Upper lobe of left lung (tissue), 6 donors: ENCODE measurements at regions not wholly inside any gene's neighbourhood (a gene's known extent, or its start where the extent isn't known, plus 50 kb on each side); places are given as distances from the start of the nearest gene placed in this dataset.

Experiments used
- ATAC-seq, 2 donors: fragments of 200-7000 bp; cut with Tn5 transposase; one replicate each; pipeline ENCODE4 v1.9.1; 2022; ENCODE audit warnings: mild to moderate bottlenecking in 2 of 2, moderate library complexity in 2 of 2; ENCODE audit not compliant: low FRiP score in 2 of 2
- DNase-seq, 2 donors: peaks; one replicate each; pipeline ENCODE4 v3.0.0-alpha.2; 2019 to 2020
- H3K27ac ChIP-seq, 4 donors: fragments of 200-600 bp; sonication (generic); one replicate each; pipeline ENCODE4 v1.5.1; 2016 to 2019
- H3K27me3 ChIP-seq, 4 donors: fragments of 200-600 bp; sonication (generic); one replicate each; pipeline ENCODE4 v1.5.1; 2017 to 2019
- H3K36me3 ChIP-seq, 4 donors: fragments of 200-600 bp; sonication (generic); one replicate each; pipeline ENCODE4 v1.5.1; 2016 to 2019
- H3K4me1 ChIP-seq, 4 donors: fragments of 200-600 bp; sonication (generic); one replicate each; pipeline ENCODE4 v1.5.1; 2018 to 2019
- H3K4me3 ChIP-seq, 4 donors: fragments of 200-600 bp; sonication (generic); one replicate each; pipeline ENCODE4 v1.5.1; 2017 to 2019; ENCODE audit warnings: mild to moderate bottlenecking in 2 of 4, moderate library complexity in 1 of 4
- H3K9me3 ChIP-seq, 4 donors: fragments of 200-600 bp; sonication (generic); one replicate each; pipeline ENCODE4 v1.5.1; 2018 to 2019
- EP300 ChIP-seq, 4 donors: sonication (generic); formaldehyde crosslinking; IDR thresholded peaks; one replicate each; pipeline ENCODE4 v1.5.1; 2017; ENCODE audit warnings: antibody characterized with exemption in 4 of 4, control low read depth in 2 of 4
- POLR2A ChIP-seq, 4 donors: fragments of 450-650 bp; IDR thresholded peaks; one replicate each; pipeline ENCODE4 v1.5.1; 2016 to 2017; ENCODE audit warnings: antibody characterized with exemption in 4 of 4, mild to moderate bottlenecking in 2 of 4
- POLR2AphosphoS5 ChIP-seq, 2 donors: sonication (generic); formaldehyde crosslinking; IDR thresholded peaks; one replicate each; pipeline ENCODE4 v1.5.1; 2017; ENCODE audit warnings: antibody characterized with exemption in 2 of 2
- whole genome bisulfite sequencing, 2 donors: methylation state at CpG; one replicate each; pipeline ENCODE4 v1.1.5; 2017 to 2018; 5-methylcytosine and 5-hydroxymethylcytosine counted together
- TF ChIP-seq, protein P1 (sequence below), 6 experiments: fragments of 450-650 bp in 4 of 6; fragments of 200-600 bp in 2 of 6; sonication (generic) in 2 of 6; IDR thresholded peaks; one replicate each; pipeline ENCODE4 v1.5.1; 2016 to 2019; ENCODE audit warnings: antibody characterized with exemption in 6 of 6
- donor health status: DM: no; HTN: no; CAD: no; lungs with moderate emphysema.
- donor health status: DM: no; HTN: yes; CAD: no; lungs with severe emphysema.

DNA sequence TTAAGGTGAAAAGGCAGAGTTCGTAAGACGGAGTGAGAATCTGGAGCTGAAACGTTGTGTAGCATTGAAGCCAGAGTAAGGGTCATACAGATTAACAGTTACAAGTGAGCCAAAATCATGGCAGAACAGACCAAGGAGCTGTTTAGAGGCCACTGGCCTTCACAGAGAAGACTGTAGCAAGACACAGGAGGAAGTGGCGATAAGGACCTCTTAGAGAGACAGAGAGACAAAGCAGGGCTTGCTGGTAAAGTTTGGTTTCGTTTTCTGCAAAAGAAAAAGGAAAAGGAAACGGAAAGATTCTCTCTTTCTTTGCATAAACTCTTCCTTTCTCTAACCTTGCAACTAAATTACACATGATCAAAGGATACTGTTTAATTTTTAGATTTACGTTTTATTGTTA is 83.0 kb downstream of the AASDHPPT start:
- no peak for ATAC-seq
- Histone ChIP-seq H3K4me1 (peaks cover 0 to 5% (median 0%) of the 10 kb centered on the region in 4 donors), H3K27ac (no peak overlapping the region), H3K9me3 (peaks cover 0 to under 1% (median 0%) of the 10 kb centered on the region in 4 donors), H3K27me3 (no peaks in the 10 kb centered on the region), H3K36me3 (no peaks in the 10 kb centered on the region), H3K4me3 (no peak overlapping the region)
- TF ChIP-seq, protein P1, sequence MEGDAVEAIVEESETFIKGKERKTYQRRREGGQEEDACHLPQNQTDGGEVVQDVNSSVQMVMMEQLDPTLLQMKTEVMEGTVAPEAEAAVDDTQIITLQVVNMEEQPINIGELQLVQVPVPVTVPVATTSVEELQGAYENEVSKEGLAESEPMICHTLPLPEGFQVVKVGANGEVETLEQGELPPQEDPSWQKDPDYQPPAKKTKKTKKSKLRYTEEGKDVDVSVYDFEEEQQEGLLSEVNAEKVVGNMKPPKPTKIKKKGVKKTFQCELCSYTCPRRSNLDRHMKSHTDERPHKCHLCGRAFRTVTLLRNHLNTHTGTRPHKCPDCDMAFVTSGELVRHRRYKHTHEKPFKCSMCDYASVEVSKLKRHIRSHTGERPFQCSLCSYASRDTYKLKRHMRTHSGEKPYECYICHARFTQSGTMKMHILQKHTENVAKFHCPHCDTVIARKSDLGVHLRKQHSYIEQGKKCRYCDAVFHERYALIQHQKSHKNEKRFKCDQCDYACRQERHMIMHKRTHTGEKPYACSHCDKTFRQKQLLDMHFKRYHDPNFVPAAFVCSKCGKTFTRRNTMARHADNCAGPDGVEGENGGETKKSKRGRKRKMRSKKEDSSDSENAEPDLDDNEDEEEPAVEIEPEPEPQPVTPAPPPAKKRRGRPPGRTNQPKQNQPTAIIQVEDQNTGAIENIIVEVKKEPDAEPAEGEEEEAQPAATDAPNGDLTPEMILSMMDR (IDR thresholded peaks at IDR 0.05): no peak
- TF ChIP-seq EP300 (IDR thresholded peaks at IDR 0.05): no peak
- no peak for TF ChIP-seq POLR2A (IDR thresholded peaks at IDR 0.05)
- TF ChIP-seq POLR2AphosphoS5 (IDR thresholded peaks at IDR 0.05): no peak
- WGBS, 2 donors: 79 to 87% methylated on average over 7 of the region's 7 CpGs
- no peak for DNase-seq

DNA sequence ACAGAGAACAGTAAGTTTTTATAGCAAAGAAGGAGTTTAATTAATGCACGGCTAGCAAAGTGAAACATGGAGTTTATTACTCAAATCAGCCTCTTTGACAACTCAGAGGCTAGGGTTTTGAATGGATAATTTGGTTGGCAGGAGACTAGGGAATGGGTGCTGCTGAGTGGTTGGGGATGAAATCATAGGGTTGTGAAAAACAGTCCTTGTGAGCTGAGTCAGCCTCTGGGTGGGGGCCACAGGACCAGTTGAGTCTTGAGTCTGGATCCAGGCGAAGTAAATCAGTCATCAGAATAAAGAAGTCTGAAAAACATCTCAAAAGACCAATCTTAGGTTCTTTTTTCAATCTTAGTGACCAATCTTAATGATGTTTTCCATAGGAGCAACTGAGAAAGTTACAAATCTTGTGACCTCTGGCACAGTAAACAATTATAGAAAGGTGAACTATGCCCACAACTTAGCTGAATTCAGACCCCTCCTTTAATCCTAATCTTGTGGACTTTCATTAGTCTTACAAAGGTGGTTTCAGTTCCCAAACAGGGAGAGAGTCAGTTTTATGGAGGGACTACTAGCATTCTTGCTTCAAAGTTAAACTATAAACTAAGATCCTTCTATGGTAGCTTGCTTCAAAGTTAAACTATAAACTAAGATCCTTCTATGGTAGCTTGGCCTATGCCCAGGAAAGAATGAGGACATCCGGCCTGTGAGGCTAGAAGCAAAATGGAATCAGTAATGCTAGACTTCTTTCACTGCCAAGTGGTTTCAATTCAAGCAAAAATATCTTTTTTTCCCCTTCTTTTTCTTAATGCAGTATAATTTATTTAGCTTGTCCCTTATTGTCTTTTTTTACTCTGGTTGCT is 84.5 kb downstream of the AASDHPPT start:
- DNase-seq (no peak), ATAC-seq (no peak)
- Histone ChIP-seq H3K4me1 (no peaks in the 10 kb centered on the region), H3K27me3 (no peaks in the 10 kb centered on the region), H3K4me3 (no peak overlapping the region), H3K36me3 (no peaks in the 10 kb centered on the region), H3K9me3 (peaks cover 3 to 12% (median 5%) of the 10 kb centered on the region in 4 donors), H3K27ac (no peak overlapping the region)
- TF ChIP-seq POLR2AphosphoS5 (IDR thresholded peaks at IDR 0.05) (no peak), EP300 (IDR thresholded peaks at IDR 0.05) (no peak), POLR2A (IDR thresholded peaks at IDR 0.05) (no peak)
- TF ChIP-seq, protein P1 (IDR thresholded peaks at IDR 0.05): no peak
- WGBS, 2 donors: 68 to 71% methylated on average over 3 of the region's 3 CpGs

DNA sequence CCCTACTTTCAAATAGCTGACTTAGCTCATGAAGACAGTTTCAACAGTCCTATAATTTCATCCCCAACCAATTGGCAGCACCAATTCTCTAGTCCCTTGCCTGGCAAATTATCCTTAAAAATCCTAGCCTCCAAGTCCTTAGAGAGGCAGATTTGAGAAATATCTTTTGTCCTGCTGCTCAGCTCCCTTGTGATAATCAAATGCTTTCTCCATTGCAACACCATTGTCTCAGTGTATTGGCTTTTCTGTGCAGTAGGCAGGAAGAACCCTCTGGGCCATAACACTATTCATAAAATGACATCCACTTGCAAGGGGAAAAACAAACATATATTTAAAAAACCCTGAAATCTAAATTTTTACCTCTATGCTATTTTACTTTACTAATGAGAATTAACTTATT is 89.6 kb downstream of the AASDHPPT start:
- no peak for DNase-seq
- no peak for ATAC-seq
- Histone ChIP-seq H3K4me3 (no peak overlapping the region), H3K27me3 (no peaks in the 10 kb centered on the region), H3K27ac (no peak overlapping the region), H3K4me1 (no peaks in the 10 kb centered on the region), H3K9me3 (peaks cover 3 to 21% (median 11%) of the 10 kb centered on the region in 4 donors), H3K36me3 (no peaks in the 10 kb centered on the region)
- TF ChIP-seq, protein P1 (IDR thresholded peaks at IDR 0.05): no peak
- no peak for TF ChIP-seq POLR2A (IDR thresholded peaks at IDR 0.05)
- TF ChIP-seq EP300 (IDR thresholded peaks at IDR 0.05): no peak
- TF ChIP-seq POLR2AphosphoS5 (IDR thresholded peaks at IDR 0.05): no peak

DNA sequence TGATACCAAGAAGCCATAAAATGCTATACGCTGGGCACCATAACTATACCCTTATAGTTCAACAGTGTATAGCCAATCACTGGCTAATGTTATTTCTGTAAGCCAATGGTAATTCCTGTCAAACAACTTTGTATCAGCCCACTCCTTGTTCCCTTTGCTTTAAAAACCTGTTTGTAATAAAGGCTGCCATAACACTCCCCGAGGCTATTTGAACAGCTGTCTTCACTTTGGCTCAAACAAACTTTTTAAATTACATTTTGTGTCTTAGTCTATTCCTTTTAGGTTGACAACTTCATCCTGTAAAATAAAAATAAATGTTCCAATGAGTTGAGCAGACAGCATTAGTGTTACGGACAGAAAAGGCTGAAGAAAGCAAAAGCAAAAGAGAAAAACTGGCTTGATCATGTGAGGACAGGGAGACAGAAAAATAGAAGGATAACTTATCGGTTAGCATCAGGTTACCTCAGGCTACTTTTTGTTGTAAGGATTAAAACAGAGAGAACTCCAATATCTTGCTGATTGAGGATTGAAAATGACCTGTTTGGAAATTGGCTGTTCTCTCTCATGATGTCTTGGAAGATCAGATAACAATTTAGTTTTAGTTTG is 95.0 kb downstream of the AASDHPPT start:
- 80 to 83% methylated on average over 4 of the region's 4 CpGs for WGBS, 2 donors
- ATAC-seq (no peak), DNase-seq (no peak)
- Histone ChIP-seq H3K27ac (no peak overlapping the region), H3K9me3 (peaks cover 0 to 6% (median 2%) of the 10 kb centered on the region in 4 donors), H3K4me1 (no peaks in the 10 kb centered on the region), H3K4me3 (no peak overlapping the region), H3K36me3 (no peaks in the 10 kb centered on the region), H3K27me3 (no peaks in the 10 kb centered on the region)
- no peak for TF ChIP-seq POLR2A (IDR thresholded peaks at IDR 0.05)
- no peak for TF ChIP-seq EP300 (IDR thresholded peaks at IDR 0.05)
- TF ChIP-seq POLR2AphosphoS5 (IDR thresholded peaks at IDR 0.05): no peak
- TF ChIP-seq, protein P1 (IDR thresholded peaks at IDR 0.05): no peak
